ENCODE measurements at regions not wholly inside any gene's neighbourhood (a gene's known extent, or its start where the extent isn't known, plus 50 kb on each side); places are given as distances from the start of the nearest gene placed in this dataset.

DNA sequence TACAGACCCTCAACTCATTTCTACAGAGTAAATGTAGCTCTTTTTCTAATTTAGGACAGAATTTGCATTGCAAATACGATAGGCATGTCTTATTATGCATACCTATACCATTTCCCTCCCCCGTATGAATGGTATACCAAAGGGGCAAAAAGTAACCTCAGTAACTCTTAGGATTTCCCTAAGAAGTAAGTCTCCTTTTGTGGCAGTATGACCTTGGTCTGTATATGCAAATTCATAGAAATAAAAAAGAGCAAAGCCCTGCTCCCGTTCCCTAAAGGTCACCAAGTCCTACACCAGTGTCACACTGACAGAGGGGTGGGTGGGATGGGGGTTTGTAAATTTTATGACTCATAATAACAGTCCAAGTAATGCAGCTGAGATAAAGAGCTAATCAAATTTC lies 365.8 kb upstream of the CCDC196 start:
- no peak overlapping the region for H3K4me3 ChIP-seq (ENCODE audit: low read depth in 1 of 2, low read length in 1 of 2)
- TF ChIP-seq, protein P1, sequence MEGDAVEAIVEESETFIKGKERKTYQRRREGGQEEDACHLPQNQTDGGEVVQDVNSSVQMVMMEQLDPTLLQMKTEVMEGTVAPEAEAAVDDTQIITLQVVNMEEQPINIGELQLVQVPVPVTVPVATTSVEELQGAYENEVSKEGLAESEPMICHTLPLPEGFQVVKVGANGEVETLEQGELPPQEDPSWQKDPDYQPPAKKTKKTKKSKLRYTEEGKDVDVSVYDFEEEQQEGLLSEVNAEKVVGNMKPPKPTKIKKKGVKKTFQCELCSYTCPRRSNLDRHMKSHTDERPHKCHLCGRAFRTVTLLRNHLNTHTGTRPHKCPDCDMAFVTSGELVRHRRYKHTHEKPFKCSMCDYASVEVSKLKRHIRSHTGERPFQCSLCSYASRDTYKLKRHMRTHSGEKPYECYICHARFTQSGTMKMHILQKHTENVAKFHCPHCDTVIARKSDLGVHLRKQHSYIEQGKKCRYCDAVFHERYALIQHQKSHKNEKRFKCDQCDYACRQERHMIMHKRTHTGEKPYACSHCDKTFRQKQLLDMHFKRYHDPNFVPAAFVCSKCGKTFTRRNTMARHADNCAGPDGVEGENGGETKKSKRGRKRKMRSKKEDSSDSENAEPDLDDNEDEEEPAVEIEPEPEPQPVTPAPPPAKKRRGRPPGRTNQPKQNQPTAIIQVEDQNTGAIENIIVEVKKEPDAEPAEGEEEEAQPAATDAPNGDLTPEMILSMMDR (IDR thresholded peaks at IDR 0.05), result no peak
- H3K4me1 ChIP-seq (ENCODE audit: control insufficient read depth in 1 of 2, insufficient read depth in 1 of 2, low read depth in 1 of 2, low read length in 1 of 2), result no peaks in the 10 kb centered on the region
- H3K36me3 ChIP-seq, result no peaks in the 10 kb centered on the region
- no peaks in the 10 kb centered on the region for H3K9me3 ChIP-seq
- H3K27ac ChIP-seq, result no peak overlapping the region
- H3K27me3 ChIP-seq, result no peaks in the 10 kb centered on the region

DNA sequence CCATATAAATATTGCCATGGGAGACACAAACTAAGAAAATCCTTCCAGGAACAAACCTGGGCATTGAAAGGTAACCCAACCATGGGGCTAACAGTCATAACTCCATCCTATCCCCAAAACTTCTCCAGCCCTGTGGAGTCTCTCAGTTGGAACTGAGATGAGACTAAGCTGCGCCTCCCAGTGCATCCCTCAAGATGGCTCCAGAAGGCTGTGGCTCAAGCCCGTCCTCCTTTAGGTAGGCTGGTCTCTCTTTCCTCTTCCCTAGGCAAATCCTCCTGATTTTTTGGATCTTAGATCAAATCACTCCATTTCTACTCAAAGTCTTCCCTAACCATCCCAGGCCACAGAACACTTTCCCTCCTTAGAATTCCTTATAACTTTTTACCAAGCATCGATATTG lies 364.3 kb upstream of the CCDC196 start:
- H3K27ac ChIP-seq, result no peak overlapping the region
- H3K4me3 ChIP-seq (ENCODE audit: low read depth in 1 of 2, low read length in 1 of 2), result no peak overlapping the region
- TF ChIP-seq, protein P1 (IDR thresholded peaks at IDR 0.05), result no peak
- H3K9me3 ChIP-seq, result no peaks in the 10 kb centered on the region
- H3K4me1 ChIP-seq (ENCODE audit: control insufficient read depth in 1 of 2, insufficient read depth in 1 of 2, low read depth in 1 of 2, low read length in 1 of 2), result no peaks in the 10 kb centered on the region
- H3K36me3 ChIP-seq, result no peaks in the 10 kb centered on the region
- H3K27me3 ChIP-seq, result no peaks in the 10 kb centered on the region

DNA sequence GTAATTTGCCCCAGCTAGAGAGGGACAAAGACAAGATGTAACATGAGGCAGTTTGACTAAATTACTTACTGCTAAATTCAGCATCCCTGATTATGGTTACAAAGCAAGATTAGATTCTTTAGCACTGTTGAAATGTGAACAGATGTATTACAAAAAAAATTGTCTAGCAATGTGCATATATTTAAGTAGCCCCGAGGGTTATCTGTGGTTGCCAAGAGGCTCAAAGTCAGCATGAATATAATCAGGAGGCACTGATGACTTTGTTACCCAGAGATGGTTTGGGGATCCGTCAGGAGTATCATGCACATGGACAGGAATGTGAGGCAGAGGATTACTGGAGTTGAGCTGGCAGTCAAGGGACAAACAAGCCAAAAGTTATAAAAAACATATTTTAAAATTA lies 356.9 kb upstream of the CCDC196 start:
- Histone ChIP-seq H3K4me1 (ENCODE audit: control insufficient read depth in 1 of 2, insufficient read depth in 1 of 2, low read depth in 1 of 2, low read length in 1 of 2) (no peaks in the 10 kb centered on the region), H3K4me3 (ENCODE audit: low read depth in 1 of 2, low read length in 1 of 2) (no peak overlapping the region), H3K36me3 (no peaks in the 10 kb centered on the region), H3K9me3 (no peaks in the 10 kb centered on the region), H3K27me3 (no peaks in the 10 kb centered on the region), H3K27ac (no peak overlapping the region)
- TF ChIP-seq, protein P1 (IDR thresholded peaks at IDR 0.05), result no peak

DNA sequence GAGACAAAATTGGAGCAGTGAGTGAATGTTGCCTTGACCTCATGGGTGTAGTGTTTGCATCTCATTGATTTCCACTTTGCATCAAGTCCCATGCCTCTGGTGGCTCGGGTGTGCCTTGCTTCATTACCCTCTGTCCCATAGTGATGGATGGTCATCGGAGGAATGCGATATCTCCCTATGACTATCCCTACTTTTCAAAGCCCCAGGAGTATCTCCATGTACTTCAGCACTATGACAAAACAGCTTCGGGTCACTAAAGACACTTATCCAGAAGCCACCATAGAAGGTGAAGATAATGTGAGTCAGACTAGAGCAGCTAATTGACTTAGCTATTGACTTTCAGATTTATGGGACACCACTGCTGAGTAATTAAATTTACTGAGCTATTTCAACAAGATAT lies 355.1 kb upstream of the CCDC196 start:
- no peak overlapping the region for H3K4me3 ChIP-seq (ENCODE audit: low read depth in 1 of 2, low read length in 1 of 2)
- TF ChIP-seq, protein P1 (IDR thresholded peaks at IDR 0.05), result no peak

DNA sequence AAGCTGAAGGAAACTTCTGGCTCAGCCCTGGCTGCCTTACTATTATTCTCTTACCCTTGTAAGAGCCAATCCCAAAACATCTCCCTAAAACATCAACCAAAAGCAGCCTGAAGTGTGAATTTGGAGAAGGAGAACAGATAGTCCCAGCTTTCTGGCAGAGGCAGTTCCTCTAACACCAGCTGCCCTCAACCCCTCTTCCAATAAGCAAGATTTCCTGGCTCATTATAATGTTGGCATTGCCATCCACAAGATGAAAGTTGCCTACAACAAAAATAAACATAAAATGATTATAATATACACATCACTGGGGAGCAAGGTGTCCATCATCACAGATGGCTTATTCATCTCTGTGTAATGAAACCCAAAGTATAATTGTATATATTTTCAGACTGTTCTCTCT lies 352.5 kb upstream of the CCDC196 start:
- no peak overlapping the region for H3K27ac ChIP-seq
- no peaks in the 10 kb centered on the region for H3K9me3 ChIP-seq
- no peak overlapping the region for H3K4me3 ChIP-seq (ENCODE audit: low read depth in 1 of 2, low read length in 1 of 2)
- no peaks in the 10 kb centered on the region for H3K27me3 ChIP-seq
- H3K4me1 ChIP-seq (ENCODE audit: control insufficient read depth in 1 of 2, insufficient read depth in 1 of 2, low read depth in 1 of 2, low read length in 1 of 2), result no peaks in the 10 kb centered on the region
- no peaks in the 10 kb centered on the region for H3K36me3 ChIP-seq
- TF ChIP-seq, protein P1 (IDR thresholded peaks at IDR 0.05), result no peak

More for the DNA sequence above, 355.1 kb upstream of the CCDC196 start:
- Histone ChIP-seq H3K27me3 (no peaks in the 10 kb centered on the region), H3K36me3 (no peaks in the 10 kb centered on the region), H3K9me3 (no peaks in the 10 kb centered on the region), H3K27ac (no peak overlapping the region), H3K4me1 (ENCODE audit: control insufficient read depth in 1 of 2, insufficient read depth in 1 of 2, low read depth in 1 of 2, low read length in 1 of 2) (no peaks in the 10 kb centered on the region)

DNA sequence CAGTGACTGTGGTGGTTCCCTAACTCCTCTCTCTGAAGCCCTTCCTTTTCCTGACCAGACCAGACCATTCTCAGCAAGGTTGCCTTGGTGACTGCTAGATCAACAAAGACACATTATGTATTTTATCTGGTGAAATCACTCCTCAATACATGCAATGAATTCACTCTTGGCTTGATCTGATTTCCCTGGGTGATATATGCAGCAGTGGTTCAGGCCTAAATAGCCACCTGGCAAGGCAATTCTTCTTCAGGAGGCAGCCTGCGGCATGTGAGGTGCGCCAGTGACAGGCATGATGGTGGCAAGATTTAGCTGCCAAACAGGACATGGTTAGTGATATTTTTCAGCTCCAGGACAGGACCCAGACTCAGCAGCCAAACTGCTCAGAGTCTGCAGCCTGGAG lies 350.3 kb upstream of the CCDC196 start:
- no peaks in the 10 kb centered on the region for H3K9me3 ChIP-seq
- TF ChIP-seq, protein P1 (IDR thresholded peaks at IDR 0.05), result no peak
- H3K4me3 ChIP-seq (ENCODE audit: low read depth in 1 of 2, low read length in 1 of 2), result no peak overlapping the region
- no peaks in the 10 kb centered on the region for H3K4me1 ChIP-seq (ENCODE audit: control insufficient read depth in 1 of 2, insufficient read depth in 1 of 2, low read depth in 1 of 2, low read length in 1 of 2)
- H3K36me3 ChIP-seq, result no peaks in the 10 kb centered on the region
- H3K27me3 ChIP-seq, result no peaks in the 10 kb centered on the region
- H3K27ac ChIP-seq, result no peak overlapping the region

Measured in neutrophil (primary cell).